GM21786 (cell line): ENCODE measurements at regions not wholly inside any gene's neighbourhood (a gene's known extent, or its start where the extent isn't known, plus 50 kb on each side); places are given as distances from the start of the nearest gene placed in this dataset.

ENCODE experiments used
- ATAC-seq: cut with Tn5 transposase; IDR thresholded peaks from one replicate; pipeline ENCODE4 v1.9.1; 2021; ENCODE audit not compliant: unreplicated experiment

DNA sequence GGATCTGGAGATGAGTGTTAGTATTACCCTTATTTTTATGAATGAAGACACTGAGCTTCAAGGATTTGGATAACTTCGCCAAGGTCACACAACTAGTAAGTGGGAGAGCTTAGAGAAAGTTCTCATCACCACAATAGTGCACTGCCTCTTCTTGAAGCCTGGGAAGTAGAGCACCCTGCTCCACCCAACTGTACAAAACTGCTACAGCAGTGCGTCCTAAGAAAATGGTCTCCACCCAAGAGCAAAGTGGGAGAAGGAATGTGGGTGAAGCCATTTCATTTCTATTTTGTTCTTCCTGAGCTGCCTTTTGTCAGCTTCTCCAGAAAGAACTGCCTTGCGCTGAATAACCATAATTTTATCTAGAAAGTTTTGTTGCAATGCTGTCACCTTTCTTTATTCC lies 403.9 kb upstream of the FAT3 start:
- ATAC-seq, result no peak

DNA sequence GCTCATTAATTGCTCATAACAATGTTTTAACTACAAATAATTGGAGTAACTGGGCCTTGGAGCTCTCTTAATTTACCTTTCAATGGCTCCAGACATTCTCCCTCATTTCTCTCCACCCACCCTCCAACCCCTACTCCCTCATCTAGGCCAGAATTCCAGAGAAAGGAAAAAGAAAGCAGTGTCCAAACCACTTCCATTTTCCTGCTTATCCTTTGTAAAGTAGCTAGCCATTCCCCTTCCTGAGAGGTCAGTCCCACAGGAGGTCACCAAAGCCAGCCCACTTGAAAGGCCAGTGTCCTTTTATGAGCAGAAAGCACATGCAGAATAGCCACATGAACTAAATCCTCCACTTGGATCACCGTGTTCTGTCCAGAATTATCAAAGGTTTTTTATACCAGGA lies 404.8 kb upstream of the FAT3 start:
- no peak for ATAC-seq

DNA sequence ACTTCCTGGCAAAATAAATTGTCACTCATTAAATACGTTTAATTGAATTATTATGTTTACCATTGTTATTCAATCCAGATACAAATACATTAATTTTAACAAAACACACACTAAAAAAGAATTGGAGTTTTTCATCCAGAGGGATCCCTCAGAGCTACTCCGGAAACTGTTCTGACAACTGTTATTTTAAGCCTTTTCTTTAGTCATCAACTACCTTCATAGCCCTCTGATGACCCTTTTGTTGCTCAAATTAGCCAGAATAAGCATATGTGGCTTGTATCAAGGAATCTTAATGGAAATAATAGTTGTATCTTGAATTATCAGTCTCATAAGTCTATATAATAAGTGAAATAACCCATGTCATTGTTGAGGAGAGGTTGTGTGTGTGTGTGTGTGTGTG lies 405.4 kb upstream of the FAT3 start:
- no peak for ATAC-seq

DNA sequence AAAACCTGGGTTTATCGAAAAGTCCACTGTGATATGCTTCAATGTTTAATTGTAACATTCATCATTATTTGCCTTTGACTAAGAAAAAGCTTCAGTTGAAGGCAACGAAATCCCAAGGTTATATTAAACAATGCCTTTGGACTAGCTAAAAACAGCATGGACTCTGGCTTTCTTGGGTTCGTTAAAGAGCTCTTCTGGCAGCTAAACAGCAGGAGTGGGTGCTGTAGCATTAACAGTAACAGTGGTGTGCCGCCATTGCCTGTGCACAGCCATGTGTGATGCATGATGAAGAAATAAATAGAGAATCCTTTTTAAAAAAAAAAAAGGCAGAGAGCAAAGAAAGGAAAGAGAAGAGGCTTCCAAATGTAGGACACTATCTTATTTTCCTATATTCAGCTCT lies 406.6 kb upstream of the FAT3 start:
- ATAC-seq, result no peak

DNA sequence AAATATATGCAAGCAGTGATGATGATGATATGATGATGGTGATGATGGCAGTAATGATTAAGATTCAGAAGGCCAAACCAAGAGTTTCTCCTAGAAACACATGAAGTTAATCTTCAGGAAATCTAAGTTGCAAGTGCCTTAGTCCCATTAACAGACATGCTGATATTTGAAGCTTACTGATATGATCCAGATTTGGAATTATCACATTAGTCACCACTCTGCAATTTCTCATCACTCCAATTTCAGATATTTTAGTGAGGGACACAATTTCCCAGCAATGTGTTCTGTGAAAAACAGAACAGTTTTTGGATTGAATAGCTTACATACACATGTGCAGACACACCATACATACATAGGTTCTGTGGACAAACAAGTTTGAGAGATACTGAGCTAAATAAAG lies 411.4 kb upstream of the FAT3 start:
- no peak for ATAC-seq

DNA sequence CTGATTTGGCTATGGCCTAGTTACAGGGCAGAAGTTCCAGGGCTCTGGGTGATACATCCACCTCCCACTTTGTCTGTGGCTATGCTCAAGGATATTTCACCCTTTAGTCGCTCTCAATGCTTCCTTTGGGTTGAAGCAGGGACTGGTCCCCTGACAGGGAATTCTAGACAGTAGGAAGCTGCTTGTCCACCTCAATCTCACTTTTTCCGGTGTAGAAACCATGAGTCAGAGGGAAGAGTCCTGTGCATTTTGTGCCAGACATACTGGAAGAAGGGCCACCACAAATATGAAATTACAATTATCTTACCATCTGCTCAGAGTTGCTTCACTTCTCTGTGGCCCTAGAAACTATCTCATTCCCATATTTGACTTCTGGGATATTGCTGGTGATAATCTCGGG lies 413.7 kb upstream of the FAT3 start:
- ATAC-seq, result no peak

DNA sequence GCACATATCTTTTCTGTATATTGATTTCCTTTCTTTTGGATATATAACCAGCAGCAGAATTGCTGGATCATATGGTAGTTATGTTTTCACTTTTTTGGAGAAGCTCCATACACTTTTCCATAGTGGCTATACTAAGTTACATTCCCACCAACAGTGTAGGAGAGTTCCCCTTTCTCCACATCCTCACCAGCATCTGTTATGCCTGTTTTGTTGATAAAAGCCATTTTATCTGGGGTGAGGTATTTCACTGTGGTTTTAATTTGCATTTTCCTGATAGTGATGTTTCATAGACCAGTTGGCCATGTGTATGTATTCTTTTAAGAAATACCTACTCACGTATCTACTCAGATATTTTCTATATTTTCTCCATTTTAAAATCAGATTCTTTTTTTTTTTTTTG lies 419.3 kb upstream of the FAT3 start:
- ATAC-seq, result no peak

DNA sequence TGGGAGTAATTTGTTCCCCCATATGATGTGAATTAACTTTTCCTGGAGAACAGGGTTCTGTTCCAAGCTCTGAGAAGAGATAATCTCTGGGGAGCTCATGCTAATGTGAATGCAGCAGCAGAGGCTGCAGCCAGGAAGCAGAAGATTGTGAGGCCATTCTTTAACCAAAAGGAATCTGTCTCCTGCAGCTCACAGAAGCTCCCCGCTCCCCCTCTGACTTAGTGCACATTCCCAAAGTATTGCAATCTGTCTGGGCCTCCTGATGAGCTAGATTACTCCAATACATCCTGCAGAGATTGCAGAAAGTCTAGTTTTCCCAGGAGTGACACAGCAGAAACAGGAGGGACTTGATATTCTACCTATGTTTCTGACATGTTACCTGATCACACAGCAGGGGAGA lies 420.6 kb upstream of the FAT3 start:
- ATAC-seq, result no peak

DNA sequence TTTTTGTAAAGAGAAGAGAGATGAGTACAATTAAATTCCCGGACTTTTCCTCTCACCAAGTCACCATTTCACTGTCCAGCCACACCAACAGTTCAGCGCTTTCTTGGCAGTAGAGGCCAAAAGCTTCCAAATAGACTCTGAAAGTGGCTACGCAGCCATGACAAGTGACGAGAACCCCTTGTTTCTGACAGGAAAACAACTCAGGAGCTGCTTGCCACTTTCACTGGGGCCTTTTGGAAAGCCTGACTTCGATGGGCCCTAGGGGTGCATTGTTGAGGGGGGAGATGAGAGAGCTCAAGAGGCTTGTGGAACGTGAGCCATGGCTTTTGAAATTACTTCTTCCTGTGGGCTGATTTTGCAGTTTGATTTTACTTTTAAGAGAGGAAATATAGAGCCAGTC lies 422.1 kb upstream of the FAT3 start:
- ATAC-seq, result no peak

DNA sequence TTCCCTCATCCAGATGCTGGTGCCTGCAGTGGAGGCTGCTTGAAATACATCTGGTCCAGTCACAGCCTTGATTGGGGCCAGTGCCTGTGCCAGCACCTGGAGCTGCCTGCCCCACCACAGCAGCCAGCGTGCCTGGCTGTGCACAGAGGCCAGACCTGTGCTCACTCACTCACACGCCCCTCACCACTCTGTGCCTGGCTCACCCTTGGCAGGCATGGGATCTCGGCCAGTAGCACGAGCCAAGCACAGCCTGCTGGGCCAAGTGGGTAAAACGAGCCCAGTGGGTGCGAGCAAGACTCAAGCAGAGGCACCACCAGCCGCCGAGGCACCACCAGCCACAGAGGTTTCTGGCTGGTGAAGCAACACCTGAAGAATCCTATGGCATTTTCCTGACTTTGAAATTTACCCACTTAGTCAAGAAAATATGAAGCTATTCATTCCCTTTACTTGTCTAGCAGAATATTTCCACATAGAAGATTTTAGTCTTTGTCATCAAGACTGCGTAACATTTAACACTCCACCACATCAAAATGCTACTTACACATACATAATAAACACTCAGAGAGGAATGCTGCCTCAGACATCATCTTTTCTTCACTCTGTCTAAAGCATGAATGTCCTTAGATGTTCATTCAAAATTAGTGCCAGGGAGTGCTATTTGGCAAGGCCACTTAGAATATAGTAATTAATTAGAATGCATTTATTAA lies 424.3 kb upstream of the FAT3 start:
- ATAC-seq, result no peak

DNA sequence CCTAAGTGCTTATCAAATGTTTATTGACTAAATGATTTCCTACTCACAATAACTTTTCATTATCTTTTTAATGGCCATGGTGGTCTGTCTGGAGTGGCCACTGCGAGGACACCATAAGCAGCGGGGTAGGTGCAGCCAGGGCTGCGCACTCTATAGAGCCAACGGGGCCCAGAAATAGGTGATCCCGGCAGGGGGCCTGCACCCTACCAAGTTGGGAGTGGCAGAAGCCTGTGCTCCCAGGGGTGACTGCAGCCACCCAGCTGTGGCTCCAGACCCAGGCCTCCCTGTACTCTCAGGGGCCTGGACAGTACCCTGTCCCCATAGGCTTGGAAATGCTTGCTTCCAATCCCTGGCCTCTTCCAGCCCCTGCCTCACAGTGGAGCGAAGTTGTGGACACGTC lies 426.4 kb upstream of the FAT3 start:
- ATAC-seq, result no peak

DNA sequence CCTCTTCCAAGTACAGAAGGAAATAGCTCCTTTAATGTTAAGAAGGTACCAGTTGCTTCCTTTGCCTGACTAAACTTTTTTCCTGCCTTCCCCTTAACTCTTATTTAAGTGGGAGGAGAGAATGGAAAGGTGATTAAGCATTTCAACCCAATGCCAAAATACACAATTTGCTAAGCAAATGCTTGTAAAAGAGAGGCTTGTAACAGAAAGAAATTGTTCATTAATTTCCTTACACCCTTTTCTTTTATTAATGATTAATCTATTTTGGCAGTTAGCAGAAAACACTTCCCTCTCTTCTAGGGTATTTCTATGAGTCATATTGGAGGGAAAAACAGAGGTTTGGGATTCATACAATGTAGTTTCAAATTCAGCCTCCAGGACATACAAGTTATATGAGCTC lies 427.6 kb upstream of the FAT3 start:
- ATAC-seq, result no peak

DNA sequence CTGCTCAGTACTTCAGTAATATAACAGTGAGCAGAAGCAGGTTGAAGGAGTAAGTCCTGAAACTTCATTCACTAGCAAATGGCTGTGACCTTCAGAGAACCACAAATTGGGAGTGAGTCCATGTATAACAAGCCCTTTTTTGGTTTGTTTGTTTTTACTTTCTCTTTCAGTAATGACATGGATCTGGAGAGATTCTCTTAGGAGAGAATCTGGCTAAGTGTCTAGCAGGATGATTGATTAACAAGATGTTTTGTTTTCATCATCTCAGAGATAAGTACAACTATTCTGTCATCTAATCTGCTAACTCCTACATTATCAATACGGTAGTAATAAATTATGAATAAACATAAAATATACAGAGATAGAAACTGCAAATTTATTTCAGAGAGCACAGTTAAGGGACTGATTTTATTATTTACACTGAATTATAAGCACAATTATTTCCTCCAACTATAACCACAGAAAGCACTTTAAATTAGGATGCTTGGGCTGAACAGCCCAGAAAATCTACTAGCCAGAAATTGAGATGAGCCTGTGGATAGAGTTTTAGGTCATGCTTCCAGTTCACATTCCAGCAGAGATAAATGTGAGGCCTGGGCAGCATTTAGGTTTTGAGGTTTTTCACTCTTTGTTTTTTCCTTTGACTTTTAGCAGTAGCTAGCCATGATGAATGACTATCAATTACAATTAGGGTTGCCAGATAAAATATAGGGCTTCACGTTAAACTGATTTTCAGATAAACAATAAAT lies 429.3 kb upstream of the FAT3 start:
- ATAC-seq, result no peak

DNA sequence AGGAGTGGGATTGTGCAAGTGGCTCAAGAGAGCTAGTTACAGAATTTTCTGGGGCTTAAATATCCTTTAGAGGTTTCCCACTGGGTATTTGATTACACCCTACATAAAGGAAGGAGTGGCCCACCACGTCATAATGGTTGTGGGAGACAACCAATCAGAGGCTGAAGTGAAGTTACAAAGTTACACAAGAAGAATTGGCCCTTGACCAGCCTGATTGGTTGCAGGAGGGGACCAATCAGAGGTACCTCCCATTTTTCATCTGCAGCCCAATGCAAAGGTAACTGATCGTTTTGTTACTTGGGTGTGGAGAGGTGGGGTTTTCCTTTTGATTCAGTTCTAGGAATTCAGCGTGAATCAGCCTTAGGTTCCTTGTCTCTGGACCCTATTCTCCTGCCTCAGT lies 430.5 kb upstream of the FAT3 start:
- ATAC-seq, result no peak

DNA sequence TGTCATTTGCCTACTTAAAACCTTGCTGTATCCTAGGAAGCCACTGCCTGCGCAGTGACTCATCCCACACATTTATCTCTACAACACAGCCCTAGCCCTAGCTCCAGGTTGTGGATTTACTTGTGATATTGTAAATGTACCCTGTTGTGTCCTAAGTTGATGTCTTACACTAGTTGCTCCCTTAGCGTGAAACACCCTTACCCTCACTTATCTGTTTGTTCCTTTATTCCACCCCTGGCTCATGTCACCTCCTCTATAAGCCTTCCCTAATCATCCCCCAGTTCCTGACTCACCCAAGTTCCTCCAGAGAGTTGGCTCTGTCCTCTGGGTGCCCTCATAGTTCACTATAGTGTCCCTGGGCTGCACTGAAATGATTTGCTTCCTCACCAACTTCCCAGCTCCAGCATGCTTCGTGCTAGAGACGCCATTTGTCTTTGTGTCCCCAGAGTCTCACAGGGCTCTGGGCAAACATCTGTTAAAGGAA lies 431.8 kb upstream of the FAT3 start:
- no peak for ATAC-seq

DNA sequence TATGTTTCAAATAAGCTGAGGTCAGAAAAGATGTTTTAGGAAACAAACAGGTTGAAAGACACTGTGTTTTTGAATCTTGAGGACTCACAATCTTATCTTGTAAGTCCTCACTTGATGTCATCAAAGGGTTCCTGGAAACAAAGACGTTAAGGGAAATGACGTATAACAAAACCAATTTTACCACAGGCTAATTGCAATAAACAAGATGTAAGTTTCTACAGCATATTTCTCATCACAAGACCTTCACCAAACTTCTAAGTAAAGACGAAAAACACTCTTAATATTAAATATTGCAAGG lies 433.5 kb upstream of the FAT3 start:
- no peak for ATAC-seq

DNA sequence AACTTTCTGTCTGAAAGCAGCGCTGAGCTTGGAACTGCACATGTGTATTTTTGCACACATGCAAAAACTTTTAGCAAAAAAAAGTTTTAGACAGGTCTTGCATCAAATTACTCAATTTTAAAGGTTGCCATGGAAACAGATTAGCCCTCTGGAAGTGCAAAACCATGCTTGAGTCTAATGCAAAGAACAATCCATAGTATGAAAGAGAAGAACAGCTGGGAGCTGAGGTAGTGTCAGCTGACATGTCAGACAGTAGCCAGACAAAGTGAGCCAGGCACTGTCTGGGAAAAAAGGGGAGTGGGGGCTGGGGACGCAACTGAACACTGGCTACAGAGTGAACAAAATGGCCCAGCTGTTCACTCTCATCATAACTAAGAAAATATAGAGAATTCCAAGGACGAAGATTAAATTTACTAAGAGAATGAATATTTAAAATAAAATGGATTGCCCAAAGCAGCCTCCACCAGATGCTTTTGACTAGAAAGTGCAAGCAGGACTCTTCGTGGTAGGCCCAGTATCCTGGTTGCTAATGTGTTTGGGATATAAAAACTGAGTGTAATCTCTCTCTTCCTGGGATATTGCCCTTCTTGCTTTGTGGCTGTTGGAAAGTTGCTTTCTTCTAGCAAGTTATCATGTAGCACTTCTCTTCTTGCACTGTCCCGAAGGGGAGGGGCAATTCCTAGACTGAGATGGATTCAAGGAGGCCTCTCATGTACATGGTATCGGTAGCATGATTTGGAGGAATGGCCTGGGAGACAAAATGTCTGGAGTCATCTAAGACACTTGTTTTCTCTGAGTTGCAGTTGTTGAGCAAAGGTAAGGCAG lies 434.1 kb upstream of the FAT3 start:
- ATAC-seq, result no peak

DNA sequence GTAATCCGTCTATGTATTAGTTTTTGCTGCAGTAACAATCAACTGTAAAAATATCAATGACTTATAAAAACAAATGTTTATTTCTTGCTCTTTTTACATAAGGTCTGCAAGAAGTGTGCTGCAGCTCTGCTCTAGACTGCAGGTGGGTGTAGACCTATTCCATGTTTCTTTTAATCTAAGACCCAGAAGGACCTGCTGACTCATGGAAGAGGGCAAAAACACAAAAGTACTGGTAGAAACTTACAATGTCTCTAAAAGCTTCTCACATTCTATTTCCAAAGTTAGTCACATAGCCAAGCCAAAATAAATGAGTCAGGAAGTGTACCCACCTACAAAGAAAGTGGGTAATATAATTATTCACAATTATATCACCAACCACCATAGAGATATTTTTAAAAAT lies 435.9 kb upstream of the FAT3 start:
- no peak for ATAC-seq

DNA sequence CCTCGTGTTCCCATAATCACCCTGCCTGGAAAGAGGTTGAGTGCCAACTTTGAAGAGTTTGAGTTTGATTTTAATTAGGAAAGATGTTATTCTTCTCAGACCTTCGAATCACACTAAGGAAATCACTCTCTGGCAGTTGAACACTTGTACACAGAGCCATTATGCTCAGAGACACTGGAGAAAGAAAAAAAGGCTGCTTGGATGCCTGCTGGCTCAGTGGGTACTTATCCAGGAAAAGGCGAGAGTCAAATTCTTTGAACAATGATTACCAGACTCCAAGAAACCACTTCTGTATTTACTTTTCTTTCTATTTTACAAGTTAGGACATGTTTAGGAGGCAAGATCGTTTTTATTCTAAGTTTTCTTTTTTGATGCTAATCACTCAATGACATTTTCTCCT lies 438.5 kb upstream of the FAT3 start:
- no peak for ATAC-seq

DNA sequence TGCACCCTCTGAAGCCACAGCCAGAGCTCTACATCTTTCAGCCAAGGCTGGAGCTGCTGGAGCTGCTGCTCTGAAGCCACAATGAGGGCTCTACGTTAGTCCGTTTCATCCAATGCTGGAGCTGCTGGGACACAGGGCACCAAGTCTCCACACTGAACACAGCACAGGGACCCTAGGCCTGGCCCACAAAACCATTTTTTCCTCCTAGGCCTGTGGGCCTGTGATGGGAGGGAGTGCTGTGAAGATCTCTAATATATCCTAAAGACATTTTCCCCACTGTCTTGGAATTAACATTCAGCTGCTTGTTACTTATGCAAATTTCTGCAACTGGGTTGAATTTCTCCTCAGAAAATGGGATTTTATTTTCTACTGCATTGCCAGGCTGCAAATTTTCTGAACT lies 441.4 kb upstream of the FAT3 start:
- no peak for ATAC-seq

DNA sequence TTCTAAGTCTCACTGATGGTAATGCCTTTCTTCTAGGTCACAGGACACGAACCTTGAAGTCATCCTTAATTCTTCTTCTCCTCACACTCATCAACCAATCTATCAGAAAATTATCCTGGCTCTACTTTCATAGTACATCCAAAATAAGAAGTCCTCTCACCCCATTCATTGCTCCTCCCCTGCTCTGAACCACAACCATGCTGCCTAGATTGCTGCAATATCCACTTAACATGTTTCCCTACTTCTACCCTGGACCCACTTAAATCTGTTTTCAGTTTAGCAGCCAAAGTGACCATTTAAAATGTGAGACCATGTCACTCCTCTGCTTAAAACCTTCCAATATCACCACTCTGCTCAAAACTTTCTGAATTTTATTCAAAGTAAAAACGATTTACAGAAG lies 445.9 kb upstream of the FAT3 start:
- no peak for ATAC-seq

DNA sequence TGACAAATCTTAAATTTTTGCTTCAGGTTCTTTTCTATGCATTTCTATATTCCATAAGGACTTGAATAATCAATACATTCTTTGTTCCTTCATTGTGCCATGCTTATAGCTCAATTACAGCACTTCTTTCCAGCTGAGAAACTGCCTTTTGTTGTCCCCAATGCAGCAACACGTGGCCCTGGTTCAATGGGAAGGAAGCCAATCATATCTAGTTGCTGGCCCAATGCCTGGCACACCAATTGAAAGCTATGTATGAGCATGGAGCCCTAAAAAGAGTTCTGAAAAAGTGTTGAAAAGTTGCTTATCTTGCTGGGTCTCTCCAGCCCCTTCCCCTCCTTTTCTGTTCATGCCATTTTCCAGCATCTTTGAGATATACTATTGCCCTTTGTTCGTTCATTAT lies 448.0 kb upstream of the FAT3 start:
- ATAC-seq, result no peak
